Ovary (tissue), 3 donors: ENCODE measurements at regions not wholly inside any gene's neighbourhood (a gene's known extent, or its start where the extent isn't known, plus 50 kb on each side); places are given as distances from the start of the nearest gene placed in this dataset.

Experiments used
- EP300 ChIP-seq: sonication (generic); formaldehyde crosslinking; IDR thresholded peaks from one replicate; pipeline ENCODE4 v1.6.1; 2017; ENCODE audit warnings: antibody characterized with exemption
- POLR2A ChIP-seq: fragments of 450-650 bp; IDR thresholded peaks from one replicate; pipeline ENCODE4 v1.6.1; 2017; ENCODE audit warnings: antibody characterized with exemption, mild to moderate bottlenecking, moderate library complexity
- TF ChIP-seq, protein P1 (sequence below), 3 donors: fragments of 450-650 bp in 2 of 3; fragments of 200-600 bp in 1 of 3; IDR thresholded peaks; one replicate each; pipeline versions ENCODE4 v1.5.1 to v1.8.0; 2016 to 2022; ENCODE audit warnings: antibody characterized with exemption in 3 of 3, mild to moderate bottlenecking in 1 of 3
- donor health status: DM: no; HTN: no; CAD: no.

DNA sequence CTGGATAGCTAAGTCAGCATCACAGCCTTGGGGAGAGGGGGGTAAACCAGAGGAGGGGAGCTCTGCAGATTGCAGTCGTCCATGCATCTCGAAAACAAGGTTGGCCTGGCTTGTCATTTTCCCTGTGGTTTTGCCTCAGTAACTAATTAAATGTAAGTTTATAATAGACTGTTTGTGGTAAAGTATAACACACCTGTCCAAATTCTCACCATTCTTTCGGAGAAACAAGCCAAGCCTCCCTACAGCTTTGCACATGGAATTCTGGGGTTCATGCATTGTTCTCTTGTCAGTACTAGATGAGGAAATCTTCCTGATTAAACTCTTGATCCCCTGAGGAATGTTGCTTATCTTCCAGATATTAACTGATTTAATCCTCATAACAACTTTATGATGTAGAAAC is 1065.2 kb upstream of the FAM98A start:
- TF ChIP-seq, protein P1, sequence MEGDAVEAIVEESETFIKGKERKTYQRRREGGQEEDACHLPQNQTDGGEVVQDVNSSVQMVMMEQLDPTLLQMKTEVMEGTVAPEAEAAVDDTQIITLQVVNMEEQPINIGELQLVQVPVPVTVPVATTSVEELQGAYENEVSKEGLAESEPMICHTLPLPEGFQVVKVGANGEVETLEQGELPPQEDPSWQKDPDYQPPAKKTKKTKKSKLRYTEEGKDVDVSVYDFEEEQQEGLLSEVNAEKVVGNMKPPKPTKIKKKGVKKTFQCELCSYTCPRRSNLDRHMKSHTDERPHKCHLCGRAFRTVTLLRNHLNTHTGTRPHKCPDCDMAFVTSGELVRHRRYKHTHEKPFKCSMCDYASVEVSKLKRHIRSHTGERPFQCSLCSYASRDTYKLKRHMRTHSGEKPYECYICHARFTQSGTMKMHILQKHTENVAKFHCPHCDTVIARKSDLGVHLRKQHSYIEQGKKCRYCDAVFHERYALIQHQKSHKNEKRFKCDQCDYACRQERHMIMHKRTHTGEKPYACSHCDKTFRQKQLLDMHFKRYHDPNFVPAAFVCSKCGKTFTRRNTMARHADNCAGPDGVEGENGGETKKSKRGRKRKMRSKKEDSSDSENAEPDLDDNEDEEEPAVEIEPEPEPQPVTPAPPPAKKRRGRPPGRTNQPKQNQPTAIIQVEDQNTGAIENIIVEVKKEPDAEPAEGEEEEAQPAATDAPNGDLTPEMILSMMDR (IDR thresholded peaks at IDR 0.05) = no peak
- TF ChIP-seq POLR2A (no peak), EP300 (no peak)
